DMS53 treated with DMSO at 0.1 percent for 48 hours (cell line): ENCODE measurements at regions not wholly inside any gene's neighbourhood (a gene's known extent, or its start where the extent isn't known, plus 50 kb on each side); places are given as distances from the start of the nearest gene placed in this dataset.

Experiments used
- DNase-seq: peaks from one replicate; lab custom pipeline; 2025; ENCODE audit not compliant: unreplicated experiment; lab: John Stamatoyannopoulos, UW

DNA sequence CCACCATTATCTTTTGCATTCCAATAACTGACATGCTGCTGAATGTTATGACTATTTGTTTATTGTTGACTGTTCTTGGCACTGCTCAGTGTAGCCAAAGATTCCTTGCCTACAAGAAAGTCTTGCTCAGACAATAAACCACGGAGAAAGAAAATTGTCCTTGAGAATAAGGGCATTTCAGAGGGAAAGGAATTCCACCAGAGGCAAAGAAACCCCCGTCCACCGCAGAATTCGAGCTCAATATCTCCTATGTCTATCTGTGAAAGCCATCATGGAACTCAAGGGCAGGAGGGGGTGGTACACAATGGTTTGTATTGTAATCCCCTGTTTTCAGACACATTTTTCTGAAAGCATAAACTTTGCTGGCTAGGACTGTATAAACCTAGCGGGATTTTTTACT, 70.3 kb upstream of the ADAMTS16 start:
- DNase-seq = no peak

DNA sequence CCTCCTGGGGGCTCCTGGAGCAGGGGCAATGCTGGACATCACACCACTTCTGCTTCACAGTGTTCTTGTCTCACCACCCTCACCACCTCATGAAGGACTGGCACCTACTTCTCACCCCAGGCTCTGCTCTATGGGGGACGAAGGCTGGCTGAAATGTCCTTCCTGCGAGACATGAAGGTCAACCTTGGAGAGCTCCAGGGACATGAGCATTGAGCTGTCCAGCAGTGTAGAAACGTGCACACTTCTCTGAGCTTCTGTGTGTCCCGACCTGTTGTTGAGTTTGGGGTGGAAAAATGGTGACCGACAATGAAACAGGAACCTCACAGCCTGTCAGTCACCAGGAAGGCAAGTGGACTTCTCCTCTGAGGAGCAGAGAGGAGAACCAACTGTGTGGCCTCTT, 68.6 kb upstream of the ADAMTS16 start:
- no peak for DNase-seq

DNA sequence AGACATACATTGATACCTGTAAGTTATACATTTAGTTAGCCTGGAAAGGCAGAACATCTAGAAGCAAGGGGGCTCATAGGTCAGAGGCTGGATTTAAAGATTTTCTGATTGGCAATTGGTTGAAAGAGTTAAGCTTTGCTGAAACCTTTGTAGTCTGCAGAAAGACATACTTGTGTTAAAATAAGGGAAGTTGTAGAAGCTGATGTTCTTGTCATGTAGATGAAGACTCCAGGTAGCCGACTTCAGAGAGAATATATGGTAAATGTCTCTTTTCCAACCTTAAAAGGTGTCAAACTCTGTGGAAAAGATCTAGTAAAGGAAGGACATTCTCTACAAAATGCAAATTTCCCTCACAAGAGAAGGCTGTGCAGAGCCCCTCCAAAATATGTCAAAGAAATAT, 62.9 kb upstream of the ADAMTS16 start:
- DNase-seq = no peak

DNA sequence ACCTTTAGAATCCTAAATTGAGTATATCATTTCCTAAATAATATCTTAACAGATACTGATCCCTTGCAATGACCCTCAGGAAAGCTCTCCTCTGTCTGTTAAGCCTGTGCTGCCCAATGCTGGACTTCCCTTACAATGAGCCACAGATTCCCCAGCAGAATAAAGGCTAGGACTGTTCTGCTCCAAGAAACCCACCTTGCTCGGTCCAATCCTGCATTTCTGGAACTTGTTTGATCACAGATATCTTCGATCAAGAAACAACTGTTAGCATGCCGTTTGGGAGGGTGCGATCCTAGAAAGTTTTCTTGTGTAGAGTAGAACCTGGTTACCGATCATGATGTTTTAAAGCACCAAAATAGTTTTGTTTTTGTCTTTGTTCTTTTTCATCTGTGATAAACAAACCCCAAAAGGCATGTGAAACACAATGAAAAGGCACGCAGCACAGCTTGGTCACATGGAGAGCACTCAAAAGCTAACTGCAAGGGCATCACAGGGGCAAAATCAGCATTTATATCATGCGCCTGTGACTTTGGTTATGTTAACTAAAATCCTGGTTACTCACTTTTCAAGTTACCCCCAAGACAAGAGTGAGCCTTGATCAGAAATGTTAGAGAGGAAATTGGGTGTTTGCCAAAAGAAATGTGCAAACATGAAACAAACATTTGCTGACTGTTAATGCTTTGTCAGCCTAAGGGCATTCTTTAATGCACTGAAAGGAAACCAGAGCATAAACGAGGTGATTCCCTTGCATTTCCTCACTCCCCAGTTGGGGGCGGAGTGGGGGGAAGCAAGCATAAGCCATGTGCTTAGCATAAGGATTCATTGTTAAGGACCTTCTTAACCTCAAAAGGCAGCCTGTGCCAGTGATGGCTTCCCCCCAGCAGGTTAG, 61.9 kb upstream of the ADAMTS16 start:
- DNase-seq = no peak

DNA sequence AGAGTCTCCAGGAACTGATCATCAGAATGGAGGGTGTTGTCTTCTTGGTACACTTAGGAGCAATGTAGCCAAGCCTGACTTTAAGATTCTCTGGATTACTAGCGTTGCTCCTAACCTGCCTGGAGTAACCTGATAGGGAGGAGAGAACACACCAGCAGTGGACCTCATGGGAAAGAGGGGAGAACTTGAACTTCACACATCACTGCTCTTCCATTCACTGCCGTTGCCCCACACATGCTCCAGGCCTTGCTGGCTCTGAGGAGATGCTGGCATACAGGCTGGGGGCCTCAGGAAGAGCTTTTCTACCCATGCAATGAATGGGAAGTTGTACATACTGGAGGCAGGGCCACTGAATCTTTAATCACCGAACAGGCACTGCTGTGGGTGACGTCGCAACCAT, 60.3 kb upstream of the ADAMTS16 start:
- no peak for DNase-seq

DNA sequence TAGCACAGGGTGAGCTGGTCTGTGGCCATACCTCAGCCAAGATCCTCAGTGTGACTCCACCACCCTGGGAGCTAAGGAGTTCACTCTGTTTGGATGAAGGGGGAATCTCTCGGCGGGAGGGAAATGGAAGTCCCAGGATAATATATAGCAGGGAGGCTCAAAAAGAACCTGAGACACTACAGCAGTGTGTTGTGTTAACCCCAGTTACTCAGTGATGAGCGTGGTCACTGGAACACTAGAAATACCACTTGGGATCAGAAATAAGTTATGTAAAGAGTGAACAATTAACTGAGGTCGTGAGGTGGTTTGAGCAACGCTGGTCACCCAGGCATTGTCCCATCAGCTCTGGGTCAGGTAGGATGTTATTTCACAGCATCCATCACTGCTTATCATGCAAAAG, 59.3 kb upstream of the ADAMTS16 start:
- DNase-seq = no peak

DNA sequence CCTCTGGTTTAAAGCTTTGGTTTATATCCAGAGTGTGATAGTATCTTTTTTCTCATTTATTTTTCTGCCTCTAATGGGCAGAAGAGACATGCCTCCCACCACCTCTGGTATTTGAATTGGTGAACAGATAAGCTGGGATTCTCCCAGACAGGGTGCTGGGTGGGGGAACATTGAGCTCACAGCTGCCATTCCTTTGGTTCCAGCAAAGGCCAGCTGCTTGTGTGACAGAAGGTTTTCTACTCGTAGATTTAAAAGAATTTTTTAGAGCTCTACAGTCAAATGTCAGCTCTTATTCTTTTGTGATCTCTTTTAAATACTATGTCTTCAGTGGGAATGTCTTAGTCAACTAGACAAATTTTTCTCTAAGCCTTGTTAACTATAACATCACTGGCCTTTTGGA, 54.7 kb upstream of the ADAMTS16 start:
- DNase-seq = no peak

DNA sequence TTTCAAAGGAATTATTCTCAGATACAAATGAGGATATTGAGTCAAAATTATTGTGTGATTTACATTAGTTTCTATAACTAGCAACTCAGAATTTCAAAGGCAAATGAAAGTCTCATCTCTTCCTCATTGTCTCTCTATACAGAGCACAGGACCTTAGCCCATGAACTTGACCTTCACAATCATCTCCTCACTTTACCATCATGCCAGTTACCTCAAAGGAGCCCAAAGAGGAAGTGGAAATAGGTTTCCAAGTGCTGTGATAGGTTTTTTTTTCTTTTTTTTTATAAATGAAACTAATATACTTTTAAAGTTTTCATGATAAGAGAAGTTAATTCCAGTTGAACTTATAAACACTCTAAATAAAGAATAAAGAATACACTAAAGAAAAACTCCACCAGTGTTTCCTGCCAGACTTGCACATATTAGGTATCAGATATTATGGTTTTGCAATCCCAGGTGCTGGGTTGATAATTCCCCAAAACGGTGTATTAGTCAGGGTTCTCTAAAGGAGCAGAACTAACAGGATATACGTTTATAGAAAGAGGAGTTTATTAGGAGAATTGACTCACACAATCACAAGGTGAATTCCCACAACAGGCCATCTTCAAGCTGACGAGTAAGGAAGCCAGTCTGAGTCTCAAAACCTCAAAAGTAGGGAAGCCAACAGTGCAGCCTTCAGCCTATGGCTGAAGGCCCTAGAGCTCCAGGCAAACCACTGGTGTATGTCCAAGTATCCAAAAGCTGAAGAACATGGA, 50.1 kb upstream of the ADAMTS16 start:
- DNase-seq = no peak
